HEK293 (cell line): ENCODE measurements at regions not wholly inside any gene's neighbourhood (a gene's known extent, or its start where the extent isn't known, plus 50 kb on each side); places are given as distances from the start of the nearest gene placed in this dataset.

Experiments used
- ZNF114 ChIP-seq: fragments of 450-650 bp; formaldehyde crosslinking; IDR thresholded peaks from 2 replicates; pipeline ENCODE4 v1.5.0; 2017; ENCODE audit warnings: missing biosample characterization, missing genetic modification characterization
- ZNF510 ChIP-seq: fragments of 450-650 bp; formaldehyde crosslinking; IDR thresholded peaks from 2 replicates; pipeline ENCODE4 v1.5.1; 2018; ENCODE audit warnings: mild to moderate bottlenecking, missing genetic modification characterization, missing biosample characterization; ENCODE audit not compliant: insufficient replicate concordance
- ZNF521 ChIP-seq: fragments of 450-650 bp; formaldehyde crosslinking; IDR thresholded peaks from 2 replicates; pipeline ENCODE4 v1.5.1; 2017; ENCODE audit warnings: missing biosample characterization, mild to moderate bottlenecking, missing genetic modification characterization
- ZNF670 ChIP-seq: fragments of 450-650 bp; formaldehyde crosslinking; IDR thresholded peaks from 2 replicates; pipeline ENCODE4 v1.5.1; 2016; ENCODE audit warnings: missing biosample characterization, missing genetic modification characterization, low read depth
- ZSCAN30 ChIP-seq: fragments of 450-650 bp; IDR thresholded peaks from 2 replicates; pipeline ENCODE4 v1.5.1; 2018; ENCODE audit warnings: missing biosample characterization, mild to moderate bottlenecking, missing genetic modification characterization, moderate library complexity
- ZXDB ChIP-seq: fragments of 450-650 bp; formaldehyde crosslinking; IDR thresholded peaks from 2 replicates; pipeline ENCODE4 v1.5.1; 2016; ENCODE audit warnings: missing biosample characterization, missing genetic modification characterization
- TF ChIP-seq, protein P1 (sequence below): fragments of 450-650 bp; formaldehyde crosslinking; IDR thresholded peaks from 2 replicates; pipeline ENCODE4 v1.5.1; 2016; ENCODE audit warnings: missing biosample characterization, missing genetic modification characterization
- TF ChIP-seq, protein P2 (sequence below): fragments of 450-650 bp; formaldehyde crosslinking; IDR thresholded peaks from 2 replicates; pipeline ENCODE4 v1.5.1; 2016; ENCODE audit warnings: missing biosample characterization, missing genetic modification characterization
- TF ChIP-seq, protein P3 (sequence below): fragments of 450-650 bp; formaldehyde crosslinking; IDR thresholded peaks from 2 replicates; pipeline ENCODE4 v1.5.1; 2016; ENCODE audit warnings: missing biosample characterization, missing genetic modification characterization
- TF ChIP-seq, protein P4 (sequence below): fragments of 450-650 bp; formaldehyde crosslinking; IDR thresholded peaks from 2 replicates; pipeline ENCODE4 v1.5.1; 2016; ENCODE audit warnings: missing biosample characterization, missing genetic modification characterization

GRCh38 chr3:3683261-3683660 lies 116.0 kb upstream of the LRRN1 start:
- no peak for TF ChIP-seq ZNF114 (tag by site-specific recombination)
- no peak for TF ChIP-seq ZNF670 (tag by site-specific recombination)
- TF ChIP-seq, protein P1, sequence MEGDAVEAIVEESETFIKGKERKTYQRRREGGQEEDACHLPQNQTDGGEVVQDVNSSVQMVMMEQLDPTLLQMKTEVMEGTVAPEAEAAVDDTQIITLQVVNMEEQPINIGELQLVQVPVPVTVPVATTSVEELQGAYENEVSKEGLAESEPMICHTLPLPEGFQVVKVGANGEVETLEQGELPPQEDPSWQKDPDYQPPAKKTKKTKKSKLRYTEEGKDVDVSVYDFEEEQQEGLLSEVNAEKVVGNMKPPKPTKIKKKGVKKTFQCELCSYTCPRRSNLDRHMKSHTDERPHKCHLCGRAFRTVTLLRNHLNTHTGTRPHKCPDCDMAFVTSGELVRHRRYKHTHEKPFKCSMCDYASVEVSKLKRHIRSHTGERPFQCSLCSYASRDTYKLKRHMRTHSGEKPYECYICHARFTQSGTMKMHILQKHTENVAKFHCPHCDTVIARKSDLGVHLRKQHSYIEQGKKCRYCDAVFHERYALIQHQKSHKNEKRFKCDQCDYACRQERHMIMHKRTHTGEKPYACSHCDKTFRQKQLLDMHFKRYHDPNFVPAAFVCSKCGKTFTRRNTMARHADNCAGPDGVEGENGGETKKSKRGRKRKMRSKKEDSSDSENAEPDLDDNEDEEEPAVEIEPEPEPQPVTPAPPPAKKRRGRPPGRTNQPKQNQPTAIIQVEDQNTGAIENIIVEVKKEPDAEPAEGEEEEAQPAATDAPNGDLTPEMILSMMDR = no peak
- TF ChIP-seq ZNF510 (tag by site-specific recombination) = no peak
- TF ChIP-seq ZXDB = no peak
- TF ChIP-seq, protein P2, sequence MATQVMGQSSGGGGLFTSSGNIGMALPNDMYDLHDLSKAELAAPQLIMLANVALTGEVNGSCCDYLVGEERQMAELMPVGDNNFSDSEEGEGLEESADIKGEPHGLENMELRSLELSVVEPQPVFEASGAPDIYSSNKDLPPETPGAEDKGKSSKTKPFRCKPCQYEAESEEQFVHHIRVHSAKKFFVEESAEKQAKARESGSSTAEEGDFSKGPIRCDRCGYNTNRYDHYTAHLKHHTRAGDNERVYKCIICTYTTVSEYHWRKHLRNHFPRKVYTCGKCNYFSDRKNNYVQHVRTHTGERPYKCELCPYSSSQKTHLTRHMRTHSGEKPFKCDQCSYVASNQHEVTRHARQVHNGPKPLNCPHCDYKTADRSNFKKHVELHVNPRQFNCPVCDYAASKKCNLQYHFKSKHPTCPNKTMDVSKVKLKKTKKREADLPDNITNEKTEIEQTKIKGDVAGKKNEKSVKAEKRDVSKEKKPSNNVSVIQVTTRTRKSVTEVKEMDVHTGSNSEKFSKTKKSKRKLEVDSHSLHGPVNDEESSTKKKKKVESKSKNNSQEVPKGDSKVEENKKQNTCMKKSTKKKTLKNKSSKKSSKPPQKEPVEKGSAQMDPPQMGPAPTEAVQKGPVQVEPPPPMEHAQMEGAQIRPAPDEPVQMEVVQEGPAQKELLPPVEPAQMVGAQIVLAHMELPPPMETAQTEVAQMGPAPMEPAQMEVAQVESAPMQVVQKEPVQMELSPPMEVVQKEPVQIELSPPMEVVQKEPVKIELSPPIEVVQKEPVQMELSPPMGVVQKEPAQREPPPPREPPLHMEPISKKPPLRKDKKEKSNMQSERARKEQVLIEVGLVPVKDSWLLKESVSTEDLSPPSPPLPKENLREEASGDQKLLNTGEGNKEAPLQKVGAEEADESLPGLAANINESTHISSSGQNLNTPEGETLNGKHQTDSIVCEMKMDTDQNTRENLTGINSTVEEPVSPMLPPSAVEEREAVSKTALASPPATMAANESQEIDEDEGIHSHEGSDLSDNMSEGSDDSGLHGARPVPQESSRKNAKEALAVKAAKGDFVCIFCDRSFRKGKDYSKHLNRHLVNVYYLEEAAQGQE (tag by site-specific recombination) = no peak
- TF ChIP-seq, protein P3, sequence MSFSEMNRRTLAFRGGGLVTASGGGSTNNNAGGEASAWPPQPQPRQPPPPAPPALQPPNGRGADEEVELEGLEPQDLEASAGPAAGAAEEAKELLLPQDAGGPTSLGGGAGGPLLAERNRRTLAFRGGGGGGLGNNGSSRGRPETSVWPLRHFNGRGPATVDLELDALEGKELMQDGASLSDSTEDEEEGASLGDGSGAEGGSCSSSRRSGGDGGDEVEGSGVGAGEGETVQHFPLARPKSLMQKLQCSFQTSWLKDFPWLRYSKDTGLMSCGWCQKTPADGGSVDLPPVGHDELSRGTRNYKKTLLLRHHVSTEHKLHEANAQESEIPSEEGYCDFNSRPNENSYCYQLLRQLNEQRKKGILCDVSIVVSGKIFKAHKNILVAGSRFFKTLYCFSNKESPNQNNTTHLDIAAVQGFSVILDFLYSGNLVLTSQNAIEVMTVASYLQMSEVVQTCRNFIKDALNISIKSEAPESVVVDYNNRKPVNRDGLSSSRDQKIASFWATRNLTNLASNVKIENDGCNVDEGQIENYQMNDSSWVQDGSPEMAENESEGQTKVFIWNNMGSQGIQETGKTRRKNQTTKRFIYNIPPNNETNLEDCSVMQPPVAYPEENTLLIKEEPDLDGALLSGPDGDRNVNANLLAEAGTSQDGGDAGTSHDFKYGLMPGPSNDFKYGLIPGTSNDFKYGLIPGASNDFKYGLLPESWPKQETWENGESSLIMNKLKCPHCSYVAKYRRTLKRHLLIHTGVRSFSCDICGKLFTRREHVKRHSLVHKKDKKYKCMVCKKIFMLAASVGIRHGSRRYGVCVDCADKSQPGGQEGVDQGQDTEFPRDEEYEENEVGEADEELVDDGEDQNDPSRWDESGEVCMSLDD (tag by site-specific recombination) = no peak
- TF ChIP-seq ZSCAN30 (tag by site-specific recombination) = no peak
- TF ChIP-seq, protein P4, sequence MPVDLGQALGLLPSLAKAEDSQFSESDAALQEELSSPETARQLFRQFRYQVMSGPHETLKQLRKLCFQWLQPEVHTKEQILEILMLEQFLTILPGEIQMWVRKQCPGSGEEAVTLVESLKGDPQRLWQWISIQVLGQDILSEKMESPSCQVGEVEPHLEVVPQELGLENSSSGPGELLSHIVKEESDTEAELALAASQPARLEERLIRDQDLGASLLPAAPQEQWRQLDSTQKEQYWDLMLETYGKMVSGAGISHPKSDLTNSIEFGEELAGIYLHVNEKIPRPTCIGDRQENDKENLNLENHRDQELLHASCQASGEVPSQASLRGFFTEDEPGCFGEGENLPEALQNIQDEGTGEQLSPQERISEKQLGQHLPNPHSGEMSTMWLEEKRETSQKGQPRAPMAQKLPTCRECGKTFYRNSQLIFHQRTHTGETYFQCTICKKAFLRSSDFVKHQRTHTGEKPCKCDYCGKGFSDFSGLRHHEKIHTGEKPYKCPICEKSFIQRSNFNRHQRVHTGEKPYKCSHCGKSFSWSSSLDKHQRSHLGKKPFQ (tag by site-specific recombination) = no peak
- TF ChIP-seq ZNF521 (tag by site-specific recombination) = no peak
